MM.1S (cell line): ENCODE measurements at regions not wholly inside any gene's neighbourhood (a gene's known extent, or its start where the extent isn't known, plus 50 kb on each side); places are given as distances from the start of the nearest gene placed in this dataset.

Experiments used
- CTCF ChIP-seq: fragments of 300-600 bp; sonication (generic); IDR thresholded peaks from 2 replicates; pipeline ENCODE4 v1.5.1; 2016; ENCODE audit warnings: antibody characterized with exemption, low read length, mixed read lengths
- EZH2phosphoT487 ChIP-seq: fragments of 300-600 bp; sonication (generic); IDR thresholded peaks from 2 replicates; pipeline ENCODE4 v1.6.1; 2018; ENCODE audit warnings: antibody characterized with exemption, low read length

- TF ChIP-seq CTCF (peak; percentile 66), EZH2phosphoT487 (no peak)
These were observed 118.3 kb upstream of the SIRPA start for GRCh38 chr20:1776681-1777475.
